ENCODE measurements at regions not wholly inside any gene's neighbourhood (a gene's known extent, or its start where the extent isn't known, plus 50 kb on each side); places are given as distances from the start of the nearest gene placed in this dataset.
"Not testable (repeated sequence)": the region's sequence is repeated elsewhere in the genome, so short reads cannot be mapped to it uniquely, and the experiment has no call there.

DNA sequence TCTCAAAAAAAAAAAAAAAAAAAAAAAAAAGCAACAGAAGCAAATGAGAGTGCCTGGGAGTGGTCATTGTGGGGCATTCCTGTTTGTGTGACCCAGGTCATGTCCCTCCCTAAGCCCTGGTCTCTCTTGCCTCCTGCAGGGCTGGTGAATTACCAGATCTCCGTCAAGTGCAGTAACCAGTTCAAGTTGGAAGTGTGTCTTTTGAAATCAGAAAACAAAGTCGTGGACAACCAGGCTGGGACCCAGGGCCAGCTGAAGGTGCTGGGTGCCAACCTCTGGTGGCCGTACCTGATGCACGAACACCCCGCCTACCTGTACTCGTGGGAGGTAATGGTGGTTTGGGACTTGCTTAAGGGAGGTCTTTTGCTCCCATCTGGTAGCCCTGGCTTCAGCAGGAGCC, 1362.0 kb downstream of the CDH12 start:
- not testable (repeated sequence) for TF ChIP-seq POLR2AphosphoS5 (IDR thresholded peaks at IDR 0.05; ENCODE audit: low read depth, low read length); POLR2A (IDR thresholded peaks at IDR 0.05; ENCODE audit: low read depth, low read length); TAF1 (IDR thresholded peaks at IDR 0.05; ENCODE audit: low read depth, low read length); PAX5 (IDR thresholded peaks at IDR 0.05; ENCODE audit: insufficient read depth, low read length, severe bottlenecking); SPI1 (IDR thresholded peaks at IDR 0.05; ENCODE audit: low read depth, low read length)

Data from GM12891 (cell line).